D341Med (cell line): ENCODE measurements at regions not wholly inside any gene's neighbourhood (a gene's known extent, or its start where the extent isn't known, plus 50 kb on each side); places are given as distances from the start of the nearest gene placed in this dataset.

ENCODE experiments used
- DNase-seq: peaks from one replicate; pipeline ENCODE4 v3.0.0; 2012; ENCODE audit warnings: low spot score

- DNase-seq, result no peak
Measured at GRCh38 chr2:241924069-241924908, 54.8 kb downstream of the RTP5 start.

DNA sequence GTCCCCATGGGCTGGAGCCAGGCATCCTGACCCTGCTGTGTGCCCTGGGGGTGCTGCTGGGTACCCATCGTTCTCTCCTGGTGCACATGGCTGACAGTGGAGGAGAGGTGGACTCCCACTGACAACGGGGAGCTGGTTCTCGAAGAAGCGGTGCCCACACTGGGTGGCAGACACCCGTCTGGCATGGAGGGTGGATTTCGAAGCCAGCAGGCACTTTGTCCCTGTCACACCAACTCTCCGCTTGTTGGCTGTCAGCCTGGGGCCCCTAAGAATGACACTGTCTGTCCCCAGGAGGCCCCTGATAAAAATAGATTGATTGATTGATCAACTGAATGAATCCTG, 55.4 kb downstream of the RTP5 start:
- DNase-seq, result no peak

DNA sequence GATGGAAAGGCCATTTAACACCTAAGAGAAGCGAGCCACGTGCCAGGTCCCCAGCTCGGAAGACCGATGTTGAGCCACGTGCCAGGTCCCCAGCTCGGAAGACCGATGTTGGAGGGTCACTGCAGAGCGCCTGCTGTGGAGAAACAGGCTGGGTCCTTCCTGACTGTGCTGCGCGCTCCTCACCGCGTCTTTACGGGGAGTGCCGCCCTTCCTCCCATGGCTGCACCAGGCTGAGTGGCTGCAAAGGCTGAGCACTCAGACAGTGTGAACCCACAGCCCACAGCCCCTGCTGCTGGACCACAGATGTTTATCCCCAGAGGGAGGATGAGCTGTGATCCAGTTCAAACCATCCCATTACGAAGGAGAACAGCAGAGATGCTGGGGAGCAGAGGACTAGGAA, 55.7 kb downstream of the RTP5 start:
- no peak for DNase-seq

DNA sequence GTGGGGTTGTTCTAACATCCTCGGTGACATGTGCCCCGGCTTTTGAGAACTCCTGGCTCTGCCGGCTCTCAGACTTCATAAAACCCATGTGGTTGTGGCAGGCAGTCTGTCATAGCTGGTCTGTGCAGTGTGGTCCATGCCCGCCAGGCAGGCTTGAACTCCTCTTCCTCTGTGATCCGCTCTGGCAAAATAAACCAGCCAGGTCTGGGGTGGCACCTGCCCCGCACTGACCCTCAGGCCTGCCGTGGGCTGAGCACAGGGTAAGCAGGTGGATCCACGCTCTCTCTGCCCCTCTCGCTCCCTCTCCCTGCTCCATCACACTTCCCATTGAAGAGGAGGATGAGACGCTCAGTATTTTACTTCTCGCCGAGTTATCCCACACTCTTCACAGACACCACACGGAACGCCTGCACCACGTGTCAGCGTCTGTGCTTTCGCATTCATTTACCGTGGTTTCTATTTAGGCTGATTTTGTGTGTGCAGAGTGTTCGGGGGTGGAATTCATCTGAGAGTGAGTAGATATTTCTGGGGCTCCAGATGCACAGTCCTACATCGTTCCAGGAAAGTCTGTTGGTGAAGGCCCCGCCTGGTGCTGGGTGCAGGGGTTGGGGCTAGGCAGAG, 56.4 kb downstream of the RTP5 start:
- DNase-seq, result no peak

- no peak for DNase-seq
Measured at GRCh38 chr2:241926541-241927311, 57.2 kb downstream of the RTP5 start.

GRCh38 chr2:241929551-241930490, 60.3 kb downstream of the RTP5 start:
- no peak for DNase-seq

DNA sequence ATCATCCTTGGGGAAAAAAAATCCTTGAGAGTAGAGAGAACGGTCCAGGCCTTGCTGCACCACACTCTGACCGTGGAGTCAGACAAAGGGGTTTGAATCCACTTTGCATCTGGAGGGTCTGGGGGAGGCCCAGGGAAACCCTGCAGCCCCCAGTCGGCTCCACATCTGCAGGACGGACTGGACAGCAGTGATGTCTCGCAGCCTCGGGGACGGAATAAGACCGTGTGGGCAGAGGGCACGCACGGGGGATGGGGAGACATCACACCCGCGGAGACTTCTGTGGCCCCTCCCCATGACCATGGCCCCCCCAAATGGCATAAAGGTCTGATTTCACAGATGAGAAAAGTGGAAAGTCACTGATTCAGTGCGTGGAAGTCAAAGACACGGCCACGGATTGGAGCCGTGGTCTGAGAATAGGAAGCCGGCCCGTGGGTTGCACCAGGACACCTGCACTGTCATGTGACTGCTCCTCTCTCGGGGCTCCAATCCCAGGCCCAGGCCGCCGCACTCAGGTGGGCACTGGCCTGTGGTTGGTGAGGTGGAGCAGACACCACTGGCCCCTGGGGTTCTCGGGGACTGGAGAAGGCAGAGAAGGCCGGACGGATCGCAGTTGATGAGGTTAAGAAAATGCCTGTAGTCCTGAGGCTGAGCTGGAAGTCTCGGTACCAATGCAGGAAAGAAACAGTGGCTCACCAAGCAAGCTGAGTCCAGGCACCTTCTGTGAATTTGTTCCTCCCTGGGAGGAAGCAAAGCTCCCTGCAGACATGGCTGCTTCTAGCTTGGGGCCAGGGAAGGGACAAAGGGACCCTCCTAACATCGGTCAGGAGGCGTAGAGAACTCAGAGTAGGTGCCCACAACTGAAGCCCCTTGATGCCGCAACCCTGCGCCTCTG, 61.8 kb downstream of the RTP5 start:
- DNase-seq, result no peak

DNA sequence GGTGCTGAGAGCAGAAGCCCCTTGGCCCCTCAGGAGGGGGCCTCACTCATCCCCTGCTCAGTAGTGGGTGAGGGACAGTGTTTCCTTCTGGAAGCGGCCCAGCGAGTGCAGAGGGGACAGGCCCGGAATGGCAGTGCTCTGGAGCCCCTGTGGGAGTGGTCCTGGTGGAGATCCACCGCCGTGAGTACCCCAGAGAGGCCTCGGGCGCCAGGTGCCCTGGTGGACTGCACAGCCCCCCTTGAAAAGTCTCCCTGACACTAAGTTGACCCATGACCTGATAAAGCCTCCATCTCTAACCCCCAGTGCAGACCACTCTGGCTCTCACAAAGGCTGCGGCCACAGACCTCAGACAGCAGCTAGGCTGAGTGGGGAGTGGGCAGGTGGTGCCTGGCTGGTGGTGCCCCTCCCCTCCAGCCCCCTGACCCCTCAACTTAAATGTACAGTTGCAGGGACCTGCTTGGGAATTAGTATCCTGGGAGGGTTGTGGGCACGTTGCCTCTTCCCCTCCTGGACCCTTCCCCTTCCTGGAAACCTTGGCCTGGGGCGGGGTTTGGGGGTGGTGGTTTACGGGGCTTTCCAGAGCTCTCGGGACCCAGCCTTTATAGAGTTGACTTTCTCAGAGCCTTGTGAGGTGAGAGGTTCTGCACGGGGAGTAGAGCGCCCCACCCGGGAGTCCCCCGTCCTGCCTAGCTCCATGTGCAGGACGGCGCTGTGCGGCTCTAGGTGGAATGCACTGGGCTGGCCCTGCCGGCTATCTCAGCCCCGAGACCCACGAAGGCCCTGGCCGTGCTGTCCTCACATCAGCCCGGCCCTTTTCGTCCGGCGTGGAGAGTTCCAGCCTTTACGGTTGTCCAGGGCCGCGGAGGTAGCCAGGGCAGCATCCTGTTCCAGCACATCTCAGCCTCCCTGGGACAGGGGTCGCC, 62.7 kb downstream of the RTP5 start:
- no peak for DNase-seq

GRCh38 chr2:241932899-241933178, 63.3 kb downstream of the RTP5 start:
- no peak for DNase-seq

DNA sequence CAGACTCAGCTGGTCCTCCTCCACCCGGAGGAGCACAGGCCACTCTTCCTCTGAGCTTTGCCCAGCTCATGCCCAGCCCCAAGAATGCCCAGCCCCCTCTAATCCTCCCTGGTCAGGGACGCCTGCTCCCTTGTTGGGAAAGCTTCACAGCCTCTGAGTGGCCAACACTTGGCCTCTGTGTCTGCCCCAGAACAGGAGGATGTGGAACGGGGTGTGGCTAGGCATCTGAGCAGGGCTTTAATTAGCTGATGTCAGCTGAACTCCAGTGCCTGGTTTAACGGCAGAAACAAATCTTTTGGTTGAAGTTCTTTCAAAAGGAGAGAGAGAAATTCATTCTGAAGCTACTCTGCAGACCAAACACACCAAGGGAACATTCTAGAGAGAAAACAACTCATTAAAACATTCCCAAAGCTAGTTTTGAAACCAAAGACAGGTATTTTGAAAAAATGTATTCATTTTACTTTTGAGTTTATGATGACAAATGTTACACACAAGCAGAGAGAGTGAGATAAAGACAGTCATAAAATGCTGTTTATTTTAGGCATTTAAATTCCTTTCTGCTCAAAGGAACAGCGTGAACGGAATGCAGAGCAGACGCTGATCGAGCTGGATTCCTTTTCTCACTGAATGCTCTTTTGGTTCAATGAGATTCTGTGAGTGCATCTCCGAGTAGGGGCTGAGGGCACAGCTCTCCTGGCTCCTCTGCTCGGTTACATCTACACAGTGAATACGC, 63.8 kb downstream of the RTP5 start:
- DNase-seq, result no peak

- DNase-seq, result no peak
Measured at GRCh38 chr2:241935314-241935713, 65.8 kb downstream of the RTP5 start.

- no peak for DNase-seq
Measured at GRCh38 chr2:241935774-241936173, 66.2 kb downstream of the RTP5 start.

- no peak for DNase-seq
Measured at GRCh38 chr2:241936457-241937133, 67.1 kb downstream of the RTP5 start.

DNA sequence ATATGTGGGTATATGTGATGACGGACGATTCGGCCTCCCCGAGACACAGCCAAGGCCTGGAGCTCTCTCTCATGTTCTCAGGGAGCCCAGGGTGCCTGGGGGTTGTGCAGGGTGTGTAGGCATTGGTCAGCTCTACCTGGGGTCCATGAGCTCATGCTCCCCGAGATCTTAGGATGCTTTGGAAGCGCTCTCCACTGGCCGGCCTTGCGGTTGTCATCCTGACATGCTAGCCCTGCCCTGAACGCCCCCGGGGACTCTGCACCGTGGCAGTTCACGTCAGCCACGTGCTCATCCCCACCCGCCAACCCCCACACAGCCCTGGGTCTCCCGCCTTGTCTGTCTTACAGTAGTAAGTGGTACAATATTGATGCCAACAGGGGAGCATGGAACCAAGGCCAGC, 67.8 kb downstream of the RTP5 start:
- DNase-seq, result peak; percentile 5

DNA sequence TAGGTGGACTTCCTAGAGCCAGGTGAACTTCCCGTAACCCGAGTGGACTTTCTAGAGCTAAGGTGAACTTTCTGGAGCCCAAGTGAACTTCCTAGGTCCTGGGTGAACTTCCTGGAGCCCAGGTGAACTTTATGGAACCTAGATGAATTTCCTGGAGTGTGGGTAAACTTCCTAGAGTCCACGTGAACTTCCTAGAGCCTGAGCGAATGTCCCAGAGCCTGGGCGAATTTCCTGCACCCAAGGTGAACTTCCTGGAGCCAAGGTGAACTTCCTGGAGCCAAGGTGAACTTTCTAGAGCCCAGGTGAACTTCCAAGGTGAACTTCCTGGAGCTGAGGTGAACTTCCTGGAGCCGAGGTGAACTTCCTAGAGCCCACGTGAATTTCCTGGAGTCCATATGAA, 70.0 kb downstream of the RTP5 start:
- DNase-seq, result no peak

- peak; percentile 12 for DNase-seq
Measured at GRCh38 chr2:241940329-241940728, 70.8 kb downstream of the RTP5 start.

- no peak for DNase-seq
Measured at GRCh38 chr2:241941691-241942301, 72.3 kb downstream of the RTP5 start.
